Mesenchymal stem cell (in vitro differentiated cells and primary cell): ENCODE measurements at regions not wholly inside any gene's neighbourhood (a gene's known extent, or its start where the extent isn't known, plus 50 kb on each side); places are given as distances from the start of the nearest gene placed in this dataset.

ENCODE experiments used
- DNase-seq: peaks from one replicate; pipeline ENCODE4 v3.0.0-alpha.2; 2013
- H2AFZ ChIP-seq: one replicate; pipeline ENCODE4 v1.6.1; 2013; ENCODE audit warnings: low read depth, mild to moderate bottlenecking, control low read depth, inconsistent platforms, low read length, moderate library complexity
- H2AK5ac ChIP-seq: 2 replicates; pipeline ENCODE4 v1.6.1; 2013; ENCODE audit warnings: low read length, moderate library complexity, mild to moderate bottlenecking, inconsistent platforms; ENCODE audit not compliant: severe bottlenecking
- H2BK120ac ChIP-seq: one replicate; pipeline ENCODE4 v1.6.1; 2013; ENCODE audit warnings: low read depth, mild to moderate bottlenecking, inconsistent platforms, low read length, moderate library complexity
- H2BK12ac ChIP-seq, 2 experiments: one replicate each; pipeline ENCODE4 v1.6.1; 2013; ENCODE audit warnings: inconsistent platforms in 2 of 2, low read length in 2 of 2, mild to moderate bottlenecking in 2 of 2, moderate library complexity in 2 of 2, control low read depth in 1 of 2
- H2BK15ac ChIP-seq: one replicate; pipeline ENCODE4 v1.6.1; 2013; ENCODE audit warnings: mild to moderate bottlenecking, low read depth, inconsistent platforms; ENCODE audit not compliant: poor library complexity, severe bottlenecking
- H2BK5ac ChIP-seq: 2 replicates; pipeline ENCODE4 v1.6.1; 2013; ENCODE audit warnings: low read depth, mild to moderate bottlenecking, low read length, control low read depth, inconsistent platforms; ENCODE audit not compliant: poor library complexity, severe bottlenecking
- H3K14ac ChIP-seq, 2 experiments: one replicate each; pipeline ENCODE4 v1.6.1; 2013; ENCODE audit warnings: inconsistent platforms in 2 of 2, low read length in 2 of 2, control low read depth in 1 of 2, mild to moderate bottlenecking in 1 of 2, moderate library complexity in 1 of 2
- H3K18ac ChIP-seq, 2 experiments: one replicate each; pipeline ENCODE4 v1.6.1; 2013; ENCODE audit warnings: inconsistent platforms in 2 of 2, low read length in 2 of 2, control low read depth in 1 of 2, low read depth in 1 of 2, mild to moderate bottlenecking in 1 of 2
- H3K23ac ChIP-seq, 2 experiments: one replicate each; pipeline ENCODE4 v1.6.1; 2013; ENCODE audit warnings: inconsistent platforms in 2 of 2, low read length in 2 of 2, mild to moderate bottlenecking in 2 of 2, moderate library complexity in 2 of 2, control low read depth in 1 of 2
- H3K27ac ChIP-seq: 2 replicates; pipeline ENCODE4 v1.5.1; 2013; ENCODE audit warnings: mild to moderate bottlenecking, moderate library complexity, low read length, control low read depth, inconsistent platforms; ENCODE audit not compliant: poor library complexity, severe bottlenecking
- H3K27me3 ChIP-seq, 2 experiments: 2 replicates each; pipeline versions ENCODE4 v1.6.1 to v1.7.0; 2013; ENCODE audit warnings: low read length in 2 of 2, mild to moderate bottlenecking in 2 of 2, moderate library complexity in 2 of 2, control low read depth in 1 of 2, inconsistent platforms in 1 of 2; ENCODE audit not compliant: control insufficient read depth in 1 of 2, insufficient read depth in 1 of 2
- H3K36me3 ChIP-seq, 2 experiments: 2 replicates each; pipeline versions ENCODE4 v1.6.1 to v1.7.0; 2013; ENCODE audit warnings: low read length in 2 of 2, control low read depth in 1 of 2, inconsistent platforms in 1 of 2, low read depth in 1 of 2, mild to moderate bottlenecking in 1 of 2; ENCODE audit not compliant: insufficient read depth in 2 of 2, control insufficient read depth in 1 of 2
- H3K4ac ChIP-seq, 2 experiments: one replicate each; pipeline ENCODE4 v1.6.1; 2013; ENCODE audit warnings: inconsistent platforms in 2 of 2, low read length in 2 of 2, mild to moderate bottlenecking in 2 of 2, moderate library complexity in 2 of 2, control low read depth in 1 of 2, low read depth in 1 of 2
- H3K4me1 ChIP-seq: 2 replicates; pipeline ENCODE4 v1.6.1; 2013; ENCODE audit warnings: low read depth, low read length, control low read depth; ENCODE audit not compliant: control insufficient read depth, insufficient read depth
- H3K4me2 ChIP-seq: 2 replicates; pipeline ENCODE4 v1.6.1; 2013; ENCODE audit warnings: low read length, mild to moderate bottlenecking, inconsistent platforms; ENCODE audit not compliant: poor library complexity, severe bottlenecking
- H3K4me3 ChIP-seq, 2 experiments: 2 replicates each; pipeline versions ENCODE4 v1.5.1 to v1.7.0; 2013; ENCODE audit warnings: low read length in 2 of 2, mild to moderate bottlenecking in 2 of 2, control low read depth in 1 of 2, low read depth in 1 of 2; ENCODE audit not compliant: insufficient read depth in 1 of 2
- H3K79me1 ChIP-seq: replicated peaks from 2 replicates; pipeline ENCODE4 v1.6.1; 2013; ENCODE audit warnings: mild to moderate bottlenecking, control low read depth, low read length, inconsistent platforms; ENCODE audit not compliant: poor library complexity, severe bottlenecking
- H3K9ac ChIP-seq: 2 replicates; pipeline ENCODE4 v1.7.0; 2013; ENCODE audit warnings: mild to moderate bottlenecking, low read length, moderate library complexity
- H3K9me3 ChIP-seq: 2 replicates; pipeline ENCODE4 v1.7.0; 2013; ENCODE audit warnings: mild to moderate bottlenecking, low read length; ENCODE audit not compliant: control insufficient read depth
- H4K8ac ChIP-seq: one replicate; pipeline ENCODE4 v1.6.1; 2013; ENCODE audit warnings: inconsistent platforms, mild to moderate bottlenecking, low read length, moderate library complexity
- H4K91ac ChIP-seq: one replicate; pipeline ENCODE4 v1.6.1; 2013; ENCODE audit warnings: mild to moderate bottlenecking, low read length, inconsistent platforms
- WGBS: methylation state at CpG from one replicate; pipeline ENCODE4 v1.1.7; 2013; ENCODE audit warnings: mixed read lengths; 5-methylcytosine and 5-hydroxymethylcytosine counted together

GRCh38 chr6:92297101-92297500, 1122.3 kb downstream of the EPHA7 start:
- Histone ChIP-seq H2BK12ac (no peak overlapping the region), H3K23ac (no peak overlapping the region), H3K18ac (no peak overlapping the region), H2BK15ac (no peak overlapping the region), H3K14ac (no peak overlapping the region), H4K8ac (no peak overlapping the region), H3K4me2 (no peak overlapping the region), H3K9me3 (peaks cover 6% of the 10 kb centered on the region), H3K27ac (no peak overlapping the region), H3K4me3 (no peak overlapping the region), H2AFZ (no peak overlapping the region), H3K9ac (no peak overlapping the region), H2BK5ac (no peak overlapping the region), H3K79me1 (no peaks in the 10 kb centered on the region), H3K4ac (no peak overlapping the region), H2BK120ac (no peak overlapping the region), H3K36me3 (no peaks in the 10 kb centered on the region), H2AK5ac (no peak overlapping the region), H3K4me1 (no peaks in the 10 kb centered on the region), H3K27me3 (no peaks in the 10 kb centered on the region), H4K91ac (no peak overlapping the region)
- peak; percentile 13 for DNase-seq
- 90% methylated on average over 3 of the region's 4 CpGs for WGBS

- Histone ChIP-seq H4K91ac (no peak overlapping the region), H3K18ac (no peak overlapping the region), H2BK120ac (no peak overlapping the region), H3K9ac (no peak overlapping the region), H3K14ac (no peak overlapping the region), H3K9me3 (no peaks in the 10 kb centered on the region), H3K79me1 (no peaks in the 10 kb centered on the region), H3K4me1 (no peaks in the 10 kb centered on the region), H3K4me2 (no peak overlapping the region), H2AK5ac (no peak overlapping the region), H2BK12ac (no peak overlapping the region), H3K23ac (no peak overlapping the region), H3K27me3 (no peaks in the 10 kb centered on the region), H4K8ac (no peak overlapping the region), H3K27ac (no peak overlapping the region), H3K4ac (no peak overlapping the region), H2BK5ac (no peak overlapping the region), H3K4me3 (no peak overlapping the region), H2BK15ac (no peak overlapping the region), H3K36me3 (no peaks in the 10 kb centered on the region), H2AFZ (no peak overlapping the region)
- 94% methylated on average over 1 of the region's 1 CpG for WGBS
- DNase-seq = no peak
Measured at GRCh38 chr6:92292067-92292466, 1127.3 kb downstream of the EPHA7 start.

GRCh38 chr6:92289831-92290230, 1129.5 kb downstream of the EPHA7 start:
- no peak overlapping the region for H4K91ac ChIP-seq
- no peak overlapping the region for H2BK15ac ChIP-seq
- H2BK5ac ChIP-seq = no peak overlapping the region
- no peaks in the 10 kb centered on the region for H3K36me3 ChIP-seq
- H2AFZ ChIP-seq = no peak overlapping the region
- H3K23ac ChIP-seq = no peak overlapping the region
- no peak overlapping the region for H2BK12ac ChIP-seq
- no peak overlapping the region for H3K4me3 ChIP-seq
- H4K8ac ChIP-seq = no peak overlapping the region
- H3K4me2 ChIP-seq = no peak overlapping the region
- no peak overlapping the region for H3K4ac ChIP-seq
- no peak overlapping the region for H2AK5ac ChIP-seq
- H3K9me3 ChIP-seq = no peaks in the 10 kb centered on the region
- H3K14ac ChIP-seq = no peak overlapping the region
- H3K27ac ChIP-seq = no peak overlapping the region
- H3K79me1 ChIP-seq = no peaks in the 10 kb centered on the region
- H3K27me3 ChIP-seq = no peaks in the 10 kb centered on the region
- H3K9ac ChIP-seq = no peak overlapping the region
- DNase-seq = peak; percentile 8
- H3K4me1 ChIP-seq = no peaks in the 10 kb centered on the region
- no peak overlapping the region for H2BK120ac ChIP-seq
- no peak overlapping the region for H3K18ac ChIP-seq

GRCh38 chr6:92281571-92282076, 1137.7 kb downstream of the EPHA7 start:
- Histone ChIP-seq H3K4me3 (no peak overlapping the region), H3K27me3 (no peaks in the 10 kb centered on the region), H3K79me1 (no peaks in the 10 kb centered on the region), H2BK120ac (no peak overlapping the region), H3K14ac (no peak overlapping the region), H3K4ac (no peak overlapping the region), H2AK5ac (no peak overlapping the region), H3K9me3 (no peaks in the 10 kb centered on the region), H3K4me2 (no peak overlapping the region), H2BK5ac (no peak overlapping the region), H3K4me1 (no peaks in the 10 kb centered on the region), H3K9ac (no peak overlapping the region), H4K91ac (no peak overlapping the region), H3K18ac (no peak overlapping the region), H3K36me3 (no peaks in the 10 kb centered on the region), H4K8ac (no peak overlapping the region), H2AFZ (no peak overlapping the region), H2BK15ac (no peak overlapping the region), H3K23ac (no peak overlapping the region), H3K27ac (no peak overlapping the region), H2BK12ac (no peak overlapping the region)
- no CpG with 5 or more reads among the region's 3 CpGs for WGBS
- DNase-seq = no peak
